ENCODE measurements at regions not wholly inside any gene's neighbourhood (a gene's known extent, or its start where the extent isn't known, plus 50 kb on each side); places are given as distances from the start of the nearest gene placed in this dataset.

- TF ChIP-seq CTCF (IDR thresholded peaks at IDR 0.05; ENCODE audit: low read length) (no peak), EZH2 (optimal IDR thresholded peaks at IDR 0.05; ENCODE audit: low read depth, low read length) (no peak)
Measured at GRCh38 chr10:120077707-120078492, 185.4 kb downstream of the SEC23IP start.
